Brain microvascular endothelial cell (primary cell): ENCODE measurements at regions not wholly inside any gene's neighbourhood (a gene's known extent, or its start where the extent isn't known, plus 50 kb on each side); places are given as distances from the start of the nearest gene placed in this dataset.

ENCODE experiments used
- DNase-seq: peaks from one replicate; pipeline ENCODE4 v3.0.0-alpha.2; 2020
- H3K27ac ChIP-seq: fragments of 250-450 bp; sonication (Bioruptor Pico); 2 replicates; pipeline ENCODE4 v1.5.1; 2020; ENCODE audit warnings: mild to moderate bottlenecking, moderate library complexity
- H3K27me3 ChIP-seq: fragments of 250-450 bp; sonication (Bioruptor Pico); replicated peaks from 2 replicates; pipeline ENCODE4 v1.5.1; 2020; ENCODE audit warnings: mild to moderate bottlenecking
- H3K36me3 ChIP-seq: fragments of 250-450 bp; sonication (Bioruptor Pico); replicated peaks from 2 replicates; pipeline ENCODE4 v1.5.1; 2020; ENCODE audit warnings: mild to moderate bottlenecking
- H3K4me3 ChIP-seq: 2 replicates; pipeline ENCODE4 v1.5.1; 2011; ENCODE audit warnings: low read depth, mild to moderate bottlenecking, control low read depth, low read length, moderate library complexity
- CTCF ChIP-seq: IDR thresholded peaks from 2 replicates; pipeline ENCODE4 v1.5.1; 2011; ENCODE audit warnings: low read depth, mild to moderate bottlenecking, moderate library complexity, low read length, control low read depth, inconsistent platforms; ENCODE audit errors: missing control alignments
- in situ Hi-C: cut with HindIII; loops from 2 replicates; pipeline ENCODE4 v1.10.0; 2017; ENCODE audit warnings: low sequenced_read_pairs, low pct_ligation_motif_present

DNA sequence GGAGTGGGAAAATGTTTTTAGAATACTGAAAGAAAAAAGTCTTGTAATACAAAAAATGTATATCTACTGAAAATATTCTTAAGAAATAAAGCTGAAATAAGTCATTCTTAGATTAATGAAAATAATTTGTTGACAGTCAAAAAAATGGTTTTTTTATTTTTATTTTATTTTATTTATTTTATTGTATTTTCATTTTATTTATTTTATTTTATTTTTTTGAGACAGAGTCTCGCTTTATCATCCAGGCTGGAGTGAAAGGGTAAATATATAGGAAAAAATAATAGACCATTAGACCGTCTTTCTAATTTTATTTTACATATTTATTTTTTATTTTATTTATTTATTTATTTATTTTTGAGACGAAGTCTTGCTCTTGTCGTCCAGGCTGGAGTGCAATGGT, 1583.6 kb upstream of the TMEFF2 start:
- Histone ChIP-seq H3K36me3 (no peaks in the 10 kb centered on the region), H3K27me3 (no peaks in the 10 kb centered on the region), H3K4me3 (no peak overlapping the region), H3K27ac (no peak overlapping the region)
- in situ Hi-C loops: no loop called here
- no peak for TF ChIP-seq CTCF
- DNase-seq: no peak

- no peak overlapping the region for H3K4me3 ChIP-seq
- H3K27me3 ChIP-seq: no peaks in the 10 kb centered on the region
- DNase-seq: no peak
- no peak overlapping the region for H3K27ac ChIP-seq
- in situ Hi-C loops: no loop called here
- TF ChIP-seq CTCF: no peak
- H3K36me3 ChIP-seq: no peaks in the 10 kb centered on the region
Observed at GRCh38 chr2:193776988-193777387, 1582.3 kb upstream of the TMEFF2 start.

DNA sequence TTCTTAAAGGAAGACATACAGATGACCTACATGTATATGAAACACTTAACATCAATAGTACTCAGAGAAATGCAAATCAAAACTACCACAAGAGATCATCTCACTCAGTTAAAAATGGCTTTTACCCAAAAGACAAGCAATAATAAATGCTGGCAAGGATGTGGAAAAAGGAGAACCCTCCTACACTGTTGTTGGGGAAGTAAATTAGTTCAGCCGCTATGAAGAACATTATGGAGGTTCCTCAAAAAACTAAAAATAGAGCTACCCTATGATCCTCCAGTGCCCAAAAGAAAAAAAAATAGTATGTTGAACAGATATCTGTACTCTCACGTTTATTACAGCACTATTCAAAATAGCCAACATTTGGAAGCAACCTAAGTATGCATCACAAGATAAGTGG, 1579.4 kb upstream of the TMEFF2 start:
- no peak for DNase-seq
- Histone ChIP-seq H3K27ac (no peak overlapping the region), H3K4me3 (no peak overlapping the region), H3K36me3 (no peaks in the 10 kb centered on the region), H3K27me3 (no peaks in the 10 kb centered on the region)
- in situ Hi-C loops: no loop called here
- TF ChIP-seq CTCF: no peak

GRCh38 chr2:193751299-193751698, 1556.6 kb upstream of the TMEFF2 start:
- no peaks in the 10 kb centered on the region for H3K27me3 ChIP-seq
- no peaks in the 10 kb centered on the region for H3K36me3 ChIP-seq
- H3K4me3 ChIP-seq: no peak overlapping the region
- no peak for TF ChIP-seq CTCF
- in situ Hi-C loops: no loop called here
- DNase-seq: no peak
- H3K27ac ChIP-seq: no peak overlapping the region

DNA sequence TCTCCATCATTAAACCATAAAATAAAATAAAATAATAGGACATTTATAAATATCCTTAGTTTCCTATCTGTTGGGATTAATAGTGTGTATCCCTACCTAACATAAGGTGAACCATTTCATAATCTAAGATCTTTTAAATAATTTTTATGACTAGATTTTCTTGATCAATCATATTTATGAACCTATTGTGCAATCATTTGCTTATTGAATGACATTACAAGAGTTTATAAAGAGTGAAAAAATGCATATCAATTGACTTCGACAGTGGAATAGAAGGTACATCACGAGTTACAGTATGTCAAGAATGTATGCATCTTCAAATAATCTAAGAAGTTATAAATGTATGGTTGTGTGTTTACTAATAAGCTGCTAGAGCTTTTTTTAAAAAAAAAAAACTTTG, 1554.8 kb upstream of the TMEFF2 start:
- Histone ChIP-seq H3K27me3 (no peaks in the 10 kb centered on the region), H3K36me3 (no peaks in the 10 kb centered on the region), H3K4me3 (no peak overlapping the region), H3K27ac (no peak overlapping the region)
- no peak for TF ChIP-seq CTCF
- in situ Hi-C loops: no loop called here
- no peak for DNase-seq

- no peak for DNase-seq
- H3K36me3 ChIP-seq: no peaks in the 10 kb centered on the region
- no peak for TF ChIP-seq CTCF
- in situ Hi-C loops: no loop called here
- H3K27me3 ChIP-seq: no peaks in the 10 kb centered on the region
- no peak overlapping the region for H3K4me3 ChIP-seq
- H3K27ac ChIP-seq: no peak overlapping the region
Observed at GRCh38 chr2:193743089-193743488, 1548.4 kb upstream of the TMEFF2 start.
